Adrenal gland (tissue), 5 donors: ENCODE measurements at regions not wholly inside any gene's neighbourhood (a gene's known extent, or its start where the extent isn't known, plus 50 kb on each side); places are given as distances from the start of the nearest gene placed in this dataset.

Experiments used
- POLR2A ChIP-seq, 2 donors: fragments of 450-650 bp; IDR thresholded peaks; one replicate each; pipeline ENCODE4 v1.6.1; 2017; ENCODE audit warnings: antibody characterized with exemption in 2 of 2, mild to moderate bottlenecking in 2 of 2, moderate library complexity in 1 of 2
- TF ChIP-seq, protein P1 (sequence below), 6 experiments: fragments of 450-650 bp in 4 of 6; fragments of 200-600 bp in 2 of 6; sonication (generic) in 1 of 6; IDR thresholded peaks; 1 replicate in 5 of 6; 2 replicates in 1 of 6; pipeline versions ENCODE4 v1.5.1 to v1.8.0; 2016 to 2021; ENCODE audit warnings: antibody characterized with exemption in 6 of 6, mild to moderate bottlenecking in 2 of 6, moderate library complexity in 1 of 6
- donor health status: DM: no; HTN: no; CAD: no.

GRCh38 chr4:137692205-137692604 lies 159.9 kb upstream of the PCDH18 start:
- TF ChIP-seq, protein P1, sequence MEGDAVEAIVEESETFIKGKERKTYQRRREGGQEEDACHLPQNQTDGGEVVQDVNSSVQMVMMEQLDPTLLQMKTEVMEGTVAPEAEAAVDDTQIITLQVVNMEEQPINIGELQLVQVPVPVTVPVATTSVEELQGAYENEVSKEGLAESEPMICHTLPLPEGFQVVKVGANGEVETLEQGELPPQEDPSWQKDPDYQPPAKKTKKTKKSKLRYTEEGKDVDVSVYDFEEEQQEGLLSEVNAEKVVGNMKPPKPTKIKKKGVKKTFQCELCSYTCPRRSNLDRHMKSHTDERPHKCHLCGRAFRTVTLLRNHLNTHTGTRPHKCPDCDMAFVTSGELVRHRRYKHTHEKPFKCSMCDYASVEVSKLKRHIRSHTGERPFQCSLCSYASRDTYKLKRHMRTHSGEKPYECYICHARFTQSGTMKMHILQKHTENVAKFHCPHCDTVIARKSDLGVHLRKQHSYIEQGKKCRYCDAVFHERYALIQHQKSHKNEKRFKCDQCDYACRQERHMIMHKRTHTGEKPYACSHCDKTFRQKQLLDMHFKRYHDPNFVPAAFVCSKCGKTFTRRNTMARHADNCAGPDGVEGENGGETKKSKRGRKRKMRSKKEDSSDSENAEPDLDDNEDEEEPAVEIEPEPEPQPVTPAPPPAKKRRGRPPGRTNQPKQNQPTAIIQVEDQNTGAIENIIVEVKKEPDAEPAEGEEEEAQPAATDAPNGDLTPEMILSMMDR (IDR thresholded peaks at IDR 0.05), result no peak
- no peak for TF ChIP-seq POLR2A (IDR thresholded peaks at IDR 0.05)
